Head of caudate nucleus (tissue), 42 donors: ENCODE measurements at regions not wholly inside any gene's neighbourhood (a gene's known extent, or its start where the extent isn't known, plus 50 kb on each side); places are given as distances from the start of the nearest gene placed in this dataset.

Source experiments
- DNase-seq, 42 donors: peaks; one replicate each; pipeline versions ENCODE4 v3.0.0 to v3.0.0-alpha.2; 2020 to 2021; ENCODE audit warnings: mixed read lengths in 7 of 42
- intact Hi-C: fragments of 100-400 bp; cut with DNase I; formaldehyde crosslinking; loops from one replicate; pipeline ENCODE4 v1.15.0; 2022

GRCh38 chr11:131309776-131310175, 60.6 kb upstream of the NTM start:
- DNase-seq: no peak
- intact Hi-C loops: no loop called here

GRCh38 chr11:131311776-131312514, 58.5 kb upstream of the NTM start:
- DNase-seq: no peak
- intact Hi-C loops: no loop called here
